Posterior cingulate gyrus (tissue), 11 donors: ENCODE measurements at regions not wholly inside any gene's neighbourhood (a gene's known extent, or its start where the extent isn't known, plus 50 kb on each side); places are given as distances from the start of the nearest gene placed in this dataset.
"Not testable (repeated sequence)": the region's sequence is repeated elsewhere in the genome, so short reads cannot be mapped to it uniquely, and the experiment has no call there.

Experiments
- DNase-seq, 10 donors: peaks; one replicate each; pipeline versions ENCODE4 v3.0.0 to v3.0.0-alpha.2; 2020 to 2021; ENCODE audit warnings: mixed read lengths in 3 of 10
- intact Hi-C: fragments of 100-400 bp; cut with DNase I; formaldehyde crosslinking; loops from one replicate; pipeline ENCODE4 v1.15.1; 2023

DNA sequence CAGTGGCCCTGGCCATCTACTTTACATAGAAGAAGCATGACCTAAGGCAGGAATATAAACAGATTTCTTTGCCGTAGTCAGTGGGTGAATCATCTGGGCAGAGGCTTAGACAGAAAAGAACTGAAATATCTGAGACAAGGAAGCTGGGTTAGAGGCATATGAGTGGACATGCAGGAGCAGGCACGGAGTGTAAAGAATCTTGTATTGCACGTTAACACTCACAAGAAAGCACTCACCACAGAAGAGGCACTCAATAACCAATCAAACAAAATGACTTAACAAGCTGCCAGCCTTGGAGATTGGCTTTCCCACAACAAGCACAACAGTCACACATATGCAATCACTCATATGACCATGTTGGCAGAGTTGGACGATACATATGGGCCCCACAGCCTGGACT lies 364.9 kb downstream of the FOXD4L5 start:
- intact Hi-C loops, result not testable (repeated sequence)

DNA sequence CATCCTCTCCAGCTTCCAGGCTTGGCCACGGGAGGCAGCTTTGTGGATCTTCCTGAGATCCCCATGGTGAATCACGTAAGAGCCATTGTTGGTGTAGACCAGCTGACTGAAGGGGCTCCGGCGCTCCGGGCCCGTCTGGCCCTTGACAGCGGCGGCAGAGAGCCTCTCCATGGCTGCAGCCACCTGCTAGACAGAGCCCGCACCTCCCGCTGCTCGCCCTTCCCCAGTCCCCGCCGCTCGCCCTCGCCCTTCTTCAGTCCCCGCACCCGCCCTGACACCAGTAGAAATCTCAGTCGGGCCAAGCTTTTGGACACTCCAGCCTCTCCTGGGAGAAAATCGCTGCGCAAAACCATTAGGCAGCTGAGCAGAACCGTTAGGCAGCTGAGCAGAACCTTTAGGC lies 396.4 kb downstream of the FOXD4L5 start:
- intact Hi-C loops, result not testable (repeated sequence)
- peak in 2 of 10 donors; percentile 20 to 54 for DNase-seq

More for the DNA sequence above, 364.9 kb downstream of the FOXD4L5 start:
- DNase-seq, result not testable (repeated sequence)

DNA sequence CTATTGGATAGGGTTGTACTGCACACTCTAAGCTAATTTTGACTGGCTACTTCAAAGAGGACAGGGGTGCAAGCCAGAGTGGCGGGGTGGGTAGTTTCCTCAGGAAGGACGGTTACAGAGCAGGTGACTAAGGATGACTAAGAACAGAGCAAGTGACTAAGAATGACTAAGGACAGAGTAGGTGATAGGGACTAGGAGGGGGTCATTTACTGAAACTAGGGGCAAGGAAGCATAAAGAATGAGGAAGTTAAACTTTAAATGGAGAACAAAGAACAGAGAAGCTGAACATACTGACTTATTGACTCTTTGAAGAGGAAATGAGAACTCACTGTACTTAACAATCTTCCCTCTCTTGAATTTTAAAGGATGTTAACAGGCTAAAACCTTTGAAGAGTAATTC lies 414.4 kb downstream of the FOXD4L5 start:
- DNase-seq, intact Hi-C loops: not testable (repeated sequence)
